HEK293 (cell line): ENCODE measurements at regions not wholly inside any gene's neighbourhood (a gene's known extent, or its start where the extent isn't known, plus 50 kb on each side); places are given as distances from the start of the nearest gene placed in this dataset.

Experiments
- ATF2 ChIP-seq: fragments of 450-650 bp; formaldehyde crosslinking; IDR thresholded peaks from 2 replicates; pipeline ENCODE4 v1.5.1; 2016; ENCODE audit warnings: missing biosample characterization, missing genetic modification characterization, low read depth
- CTCF ChIP-seq: fragments of 450-650 bp; formaldehyde crosslinking; IDR thresholded peaks from 2 replicates; pipeline ENCODE4 v1.5.1; 2016; ENCODE audit warnings: missing biosample characterization, missing genetic modification characterization
- ELK4 ChIP-seq: IDR thresholded peaks from 2 replicates; pipeline ENCODE4 v1.6.1; 2011; ENCODE audit warnings: mild to moderate bottlenecking, low read depth, low read length, borderline replicate concordance
- REST ChIP-seq: fragments of 450-650 bp; formaldehyde crosslinking; IDR thresholded peaks from 2 replicates; pipeline ENCODE4 v1.5.1; 2016; ENCODE audit warnings: missing biosample characterization, missing genetic modification characterization
- SALL2 ChIP-seq: fragments of 450-650 bp; formaldehyde crosslinking; IDR thresholded peaks from 2 replicates; pipeline ENCODE4 v1.5.0; 2017; ENCODE audit warnings: missing biosample characterization, mild to moderate bottlenecking, missing genetic modification characterization, borderline replicate concordance
- SP2 ChIP-seq: fragments of 450-650 bp; formaldehyde crosslinking; IDR thresholded peaks from 2 replicates; pipeline ENCODE4 v1.5.1; 2016; ENCODE audit warnings: missing biosample characterization, missing genetic modification characterization
- YY1 ChIP-seq: fragments of 450-650 bp; formaldehyde crosslinking; IDR thresholded peaks from 2 replicates; pipeline ENCODE4 v1.5.1; 2018; ENCODE audit warnings: missing biosample characterization, missing genetic modification characterization
- ZBTB21 ChIP-seq: fragments of 450-650 bp; formaldehyde crosslinking; IDR thresholded peaks from 2 replicates; pipeline ENCODE4 v1.5.1; 2017; ENCODE audit warnings: missing biosample characterization, missing genetic modification characterization
- ZBTB26 ChIP-seq: fragments of 450-650 bp; formaldehyde crosslinking; optimal IDR thresholded peaks from 2 replicates; pipeline ENCODE3; 2016; ENCODE audit warnings: missing biosample characterization, mild to moderate bottlenecking, missing genetic modification characterization
- ZBTB8A ChIP-seq: fragments of 450-650 bp; formaldehyde crosslinking; IDR thresholded peaks from 2 replicates; pipeline ENCODE4 v1.5.1; 2016; ENCODE audit warnings: missing biosample characterization, missing genetic modification characterization
- ZNF274 ChIP-seq, 2 experiments: fragments of 200-500 bp in 1 of 2; fragments of 450-650 bp in 1 of 2; sonication (Bioruptor generic) in 1 of 2; formaldehyde crosslinking in 1 of 2; IDR thresholded peaks; 2 replicates each; pipeline versions ENCODE4 v1.5.1 to v1.6.1; 2014 to 2016; ENCODE audit warnings: borderline replicate concordance in 1 of 2, inconsistent platforms in 1 of 2, low read length in 1 of 2, missing biosample characterization in 1 of 2, missing genetic modification characterization in 1 of 2
- ZNF501 ChIP-seq: fragments of 450-650 bp; formaldehyde crosslinking; IDR thresholded peaks from 2 replicates; pipeline ENCODE4 v1.5.1; 2016; ENCODE audit warnings: missing biosample characterization, missing genetic modification characterization
- ZNF530 ChIP-seq: fragments of 450-650 bp; formaldehyde crosslinking; IDR thresholded peaks from 2 replicates; pipeline ENCODE4 v1.5.1; 2016; ENCODE audit warnings: low read depth, missing biosample characterization, missing genetic modification characterization
- ZNF776 ChIP-seq: fragments of 450-650 bp; formaldehyde crosslinking; IDR thresholded peaks from 2 replicates; pipeline ENCODE4 v1.5.0; 2017; ENCODE audit warnings: missing biosample characterization, missing genetic modification characterization, borderline replicate concordance

GRCh38 chr11:95296165-95296564, 65.2 kb upstream of the SESN3 start:
- TF ChIP-seq ELK4 (no peak), CTCF (tag by site-specific recombination) (no peak), YY1 (tag by site-specific recombination) (no peak), ZNF530 (tag by site-specific recombination) (no peak), ATF2 (tag by site-specific recombination) (no peak), ZBTB26 (tag by site-specific recombination) (no peak), ZNF776 (tag by site-specific recombination) (no peak), ZBTB21 (tag by site-specific recombination) (no peak), ZBTB8A (tag by site-specific recombination) (no peak), REST (no peak), ZNF274 (IDR thresholded peaks at IDR 0.05; ENCODE audit: low read length) (no peak), ZNF274 (tag by site-specific recombination; IDR thresholded peaks at IDR 0.05; ENCODE audit: borderline replicate concordance) (no peak), SP2 (tag by site-specific recombination) (no peak), SALL2 (tag by site-specific recombination) (no peak), ZNF501 (tag by site-specific recombination) (no peak)
